ENCODE measurements at regions not wholly inside any gene's neighbourhood (a gene's known extent, or its start where the extent isn't known, plus 50 kb on each side); places are given as distances from the start of the nearest gene placed in this dataset.

- Histone ChIP-seq H3K4me3 (no peak overlapping the region), H3K27ac (no peak overlapping the region), H3K9me3 (no peaks in the 10 kb centered on the region), H3K36me3 (no peaks in the 10 kb centered on the region), H3K4me2 (no peak overlapping the region), H3K27me3 (no peaks in the 10 kb centered on the region), H3K9ac (no peak overlapping the region), H3K4me1 (no peaks in the 10 kb centered on the region), H4K20me1 (no peaks in the 10 kb centered on the region)
- TF ChIP-seq Cebpa-rat (IDR thresholded peaks at IDR 0.05) = no peak
Measured at GRCh38 chr16:26220894-26221293, 529.1 kb downstream of the HS3ST4 start.

DNA sequence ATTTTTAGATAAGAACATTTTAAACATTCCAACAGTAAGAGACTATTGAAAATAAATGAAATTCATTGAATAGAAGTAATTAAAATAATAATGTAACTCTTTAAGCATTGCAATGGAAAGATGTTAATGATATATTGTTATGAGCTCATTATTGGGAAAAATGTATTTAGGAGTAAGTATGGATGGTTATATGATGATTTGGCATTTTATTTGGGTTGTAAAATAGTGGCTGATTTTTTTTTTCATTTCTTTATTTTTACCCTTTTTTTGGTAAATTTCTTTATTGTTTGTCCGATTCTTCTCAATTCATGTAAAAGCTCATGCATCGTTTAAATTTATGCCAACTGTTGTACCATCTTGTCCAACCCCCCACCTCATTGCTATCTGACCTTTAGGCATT, 539.9 kb downstream of the HS3ST4 start:
- no peak overlapping the region for H3K9ac ChIP-seq
- no peaks in the 10 kb centered on the region for H4K20me1 ChIP-seq
- H3K4me2 ChIP-seq = no peak overlapping the region
- H3K4me1 ChIP-seq = no peaks in the 10 kb centered on the region
- H3K36me3 ChIP-seq = no peaks in the 10 kb centered on the region
- no peak overlapping the region for H3K4me3 ChIP-seq
- H3K27me3 ChIP-seq = no peaks in the 10 kb centered on the region
- H3K27ac ChIP-seq = no peak overlapping the region
- TF ChIP-seq Cebpa-rat (IDR thresholded peaks at IDR 0.05) = no peak
- no peaks in the 10 kb centered on the region for H3K9me3 ChIP-seq

- peaks cover 5% of the 10 kb centered on the region; the same call in 1 of the 2 replicates for H3K9me3 ChIP-seq
- H3K27me3 ChIP-seq = no peaks in the 10 kb centered on the region
- no peak overlapping the region for H3K4me2 ChIP-seq
- H4K20me1 ChIP-seq = no peaks in the 10 kb centered on the region
- no peaks in the 10 kb centered on the region for H3K4me1 ChIP-seq
- H3K27ac ChIP-seq = no peak overlapping the region
- H3K9ac ChIP-seq = no peak overlapping the region
- no peaks in the 10 kb centered on the region for H3K36me3 ChIP-seq
- no peak for TF ChIP-seq Cebpa-rat (IDR thresholded peaks at IDR 0.05)
- no peak overlapping the region for H3K4me3 ChIP-seq
Measured at GRCh38 chr16:26240807-26241206, 549.0 kb downstream of the HS3ST4 start.

- Histone ChIP-seq H4K20me1 (no peaks in the 10 kb centered on the region), H3K4me1 (no peaks in the 10 kb centered on the region), H3K27me3 (no peaks in the 10 kb centered on the region), H3K4me3 (no peak overlapping the region), H3K27ac (no peak overlapping the region), H3K9ac (no peak overlapping the region), H3K36me3 (no peaks in the 10 kb centered on the region), H3K9me3 (peaks cover 9% of the 10 kb centered on the region; the same call in 1 of the 2 replicates), H3K4me2 (no peak overlapping the region)
- no peak for TF ChIP-seq Cebpa-rat (IDR thresholded peaks at IDR 0.05)
Measured at GRCh38 chr16:26247063-26247462, 555.3 kb downstream of the HS3ST4 start.

- no peak overlapping the region for H3K9ac ChIP-seq
- no peaks in the 10 kb centered on the region for H3K27me3 ChIP-seq
- no peaks in the 10 kb centered on the region for H3K4me1 ChIP-seq
Measured at GRCh38 chr16:26252598-26252997, 560.8 kb downstream of the HS3ST4 start.

GRCh38 chr16:26261621-26262020, 569.9 kb downstream of the HS3ST4 start:
- Histone ChIP-seq H3K27me3 (no peaks in the 10 kb centered on the region), H4K20me1 (no peaks in the 10 kb centered on the region)

More at GRCh38 chr16:26252598-26252997, 560.8 kb downstream of the HS3ST4 start:
- Histone ChIP-seq H3K27ac (no peak overlapping the region), H3K36me3 (no peaks in the 10 kb centered on the region), H3K4me2 (no peak overlapping the region), H4K20me1 (no peaks in the 10 kb centered on the region), H3K4me3 (no peak overlapping the region), H3K9me3 (peaks cover 23% of the 10 kb centered on the region)
- TF ChIP-seq Cebpa-rat (IDR thresholded peaks at IDR 0.05) = no peak

DNA sequence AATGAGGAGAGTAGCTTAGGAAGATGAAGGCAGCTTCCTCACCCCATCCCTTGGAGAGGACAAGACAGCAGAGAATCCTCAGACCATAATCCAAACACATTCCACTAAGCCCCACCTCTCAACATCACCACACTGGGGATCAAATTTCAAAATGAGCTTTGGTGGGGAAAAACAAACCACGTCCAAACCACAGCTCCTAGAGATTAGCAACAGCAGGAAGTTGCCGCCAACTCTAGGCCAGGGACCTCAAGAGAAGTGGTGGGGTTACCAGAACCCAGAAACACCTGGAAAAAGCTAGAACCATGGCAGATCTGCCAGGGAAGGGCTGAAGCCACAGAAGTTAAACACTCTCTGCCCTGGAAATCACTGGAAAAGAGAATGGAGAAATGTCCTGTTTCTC, 571.6 kb downstream of the HS3ST4 start:
- Histone ChIP-seq H3K4me2 (peak overlapping the region; percentile 43), H3K4me3 (no peak overlapping the region), H3K9me3 (peaks cover 22% of the 10 kb centered on the region), H3K9ac (no peak overlapping the region), H3K4me1 (peaks cover 22% of the 10 kb centered on the region), H4K20me1 (no peaks in the 10 kb centered on the region), H3K27ac (peak overlapping the region; percentile 1; the same call in 1 of the 2 replicates), H3K27me3 (no peaks in the 10 kb centered on the region), H3K36me3 (no peaks in the 10 kb centered on the region)
- TF ChIP-seq Cebpa-rat (IDR thresholded peaks at IDR 0.05) = no peak

More at GRCh38 chr16:26261621-26262020, 569.9 kb downstream of the HS3ST4 start:
- Histone ChIP-seq H3K4me2 (no peak overlapping the region), H3K9ac (no peak overlapping the region), H3K4me1 (peaks cover 11% of the 10 kb centered on the region), H3K9me3 (peaks cover 22% of the 10 kb centered on the region), H3K27ac (no peak overlapping the region), H3K4me3 (no peak overlapping the region), H3K36me3 (no peaks in the 10 kb centered on the region)
- no peak for TF ChIP-seq Cebpa-rat (IDR thresholded peaks at IDR 0.05)

DNA sequence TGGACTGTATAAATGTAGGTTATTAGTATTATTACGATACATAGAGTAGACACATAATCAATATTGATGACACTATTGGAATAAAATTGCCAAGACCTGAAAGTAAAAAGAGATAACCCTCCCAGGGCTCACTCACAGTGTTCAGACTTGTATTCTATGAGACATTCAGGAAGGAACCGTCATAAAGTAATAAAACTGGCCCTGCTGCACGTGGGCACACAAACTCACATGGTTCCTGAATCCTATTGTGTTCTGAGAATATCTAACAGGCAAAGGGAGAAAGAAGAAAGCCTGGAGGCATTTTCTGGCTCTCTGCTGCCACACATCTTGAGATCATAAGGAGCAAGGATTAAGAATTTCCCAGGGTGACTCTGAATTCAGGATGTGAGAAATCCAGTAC, 575.9 kb downstream of the HS3ST4 start:
- Histone ChIP-seq H3K36me3 (no peaks in the 10 kb centered on the region), H3K9me3 (peaks cover 17% of the 10 kb centered on the region), H3K9ac (no peak overlapping the region), H3K27me3 (no peaks in the 10 kb centered on the region), H4K20me1 (no peaks in the 10 kb centered on the region), H3K4me3 (no peak overlapping the region), H3K4me1 (peaks cover 54% of the 10 kb centered on the region), H3K27ac (no peak overlapping the region), H3K4me2 (no peak overlapping the region)
- TF ChIP-seq Cebpa-rat (IDR thresholded peaks at IDR 0.05) = no peak

- Histone ChIP-seq H4K20me1 (no peaks in the 10 kb centered on the region), H3K9me3 (peaks cover 6% of the 10 kb centered on the region; the same call in 1 of the 2 replicates), H3K27ac (peak overlapping the region; percentile 48; the same call in 1 of the 2 replicates), H3K36me3 (no peaks in the 10 kb centered on the region), H3K27me3 (no peaks in the 10 kb centered on the region), H3K4me3 (peak overlapping the region; percentile 19; the same call in 1 of the 2 replicates), H3K4me2 (peak overlapping the region; percentile 77), H3K4me1 (peaks cover 43% of the 10 kb centered on the region), H3K9ac (no peak overlapping the region; the same call in 1 of the 2 replicates)
- TF ChIP-seq Cebpa-rat (IDR thresholded peaks at IDR 0.05) = no peak
Measured at GRCh38 chr16:26269673-26270072, 577.9 kb downstream of the HS3ST4 start.

DNA sequence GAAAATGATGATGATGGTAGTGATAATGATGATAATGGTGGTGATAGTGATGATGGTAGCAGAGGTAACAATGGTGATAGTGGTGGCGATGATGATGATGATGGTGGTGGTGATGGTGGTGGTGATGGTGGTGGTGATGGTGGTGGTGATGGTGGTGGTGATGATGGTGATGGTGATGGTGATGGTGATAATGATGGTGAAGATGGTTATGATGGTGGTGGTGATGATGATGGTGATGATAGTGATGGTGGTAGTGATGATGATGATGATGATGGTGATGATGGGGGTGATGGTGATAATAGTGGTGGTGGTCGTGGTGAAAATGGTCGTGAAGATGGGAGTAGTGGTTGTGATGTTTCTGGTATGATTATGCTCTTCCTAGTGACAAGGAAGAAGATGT, 581.8 kb downstream of the HS3ST4 start:
- Histone ChIP-seq H3K27me3 (no peaks in the 10 kb centered on the region), H3K9me3 (0 out of 2 replicates have a peak, but pooled peaks cover 11% of the 10 kb centered on the region), H3K4me1 (peaks cover 30% of the 10 kb centered on the region), H3K9ac (no peak overlapping the region), H3K27ac (no peak overlapping the region), H4K20me1 (no peaks in the 10 kb centered on the region), H3K4me2 (no peak overlapping the region), H3K36me3 (no peaks in the 10 kb centered on the region), H3K4me3 (no peak overlapping the region)
- no peak for TF ChIP-seq Cebpa-rat (IDR thresholded peaks at IDR 0.05)
